ENCODE measurements at regions not wholly inside any gene's neighbourhood (a gene's known extent, or its start where the extent isn't known, plus 50 kb on each side); places are given as distances from the start of the nearest gene placed in this dataset.

DNA sequence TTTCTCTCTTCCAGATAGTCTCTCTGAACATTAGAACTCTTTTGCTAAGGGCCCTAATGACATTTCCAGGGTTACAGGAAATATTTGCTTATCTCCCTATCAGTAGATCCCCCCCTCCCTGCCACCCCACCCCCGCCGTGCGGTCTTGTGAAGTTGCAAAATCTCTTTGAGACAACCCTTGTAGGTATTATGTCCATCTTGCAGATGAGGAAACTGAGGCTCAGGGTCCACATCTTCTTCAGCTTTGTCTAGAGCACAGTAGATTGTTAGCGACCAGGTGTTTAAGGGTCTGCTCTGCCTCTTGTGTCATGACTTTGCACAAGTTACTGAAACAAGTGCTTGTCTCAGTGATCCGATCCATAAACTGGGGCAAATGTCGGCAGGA, 65.8 kb upstream of the GATA6 start:
- no peak for TF ChIP-seq POLR2AphosphoS5 (IDR thresholded peaks at IDR 0.05)
- TF ChIP-seq, protein P1, sequence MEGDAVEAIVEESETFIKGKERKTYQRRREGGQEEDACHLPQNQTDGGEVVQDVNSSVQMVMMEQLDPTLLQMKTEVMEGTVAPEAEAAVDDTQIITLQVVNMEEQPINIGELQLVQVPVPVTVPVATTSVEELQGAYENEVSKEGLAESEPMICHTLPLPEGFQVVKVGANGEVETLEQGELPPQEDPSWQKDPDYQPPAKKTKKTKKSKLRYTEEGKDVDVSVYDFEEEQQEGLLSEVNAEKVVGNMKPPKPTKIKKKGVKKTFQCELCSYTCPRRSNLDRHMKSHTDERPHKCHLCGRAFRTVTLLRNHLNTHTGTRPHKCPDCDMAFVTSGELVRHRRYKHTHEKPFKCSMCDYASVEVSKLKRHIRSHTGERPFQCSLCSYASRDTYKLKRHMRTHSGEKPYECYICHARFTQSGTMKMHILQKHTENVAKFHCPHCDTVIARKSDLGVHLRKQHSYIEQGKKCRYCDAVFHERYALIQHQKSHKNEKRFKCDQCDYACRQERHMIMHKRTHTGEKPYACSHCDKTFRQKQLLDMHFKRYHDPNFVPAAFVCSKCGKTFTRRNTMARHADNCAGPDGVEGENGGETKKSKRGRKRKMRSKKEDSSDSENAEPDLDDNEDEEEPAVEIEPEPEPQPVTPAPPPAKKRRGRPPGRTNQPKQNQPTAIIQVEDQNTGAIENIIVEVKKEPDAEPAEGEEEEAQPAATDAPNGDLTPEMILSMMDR (IDR thresholded peaks at IDR 0.05): no peak
